ENCODE measurements at regions not wholly inside any gene's neighbourhood (a gene's known extent, or its start where the extent isn't known, plus 50 kb on each side); places are given as distances from the start of the nearest gene placed in this dataset.

GRCh38 chr5:165607026-165607425 is 2101.6 kb downstream of the MAT2B start:
- Histone ChIP-seq H3K4me1 (ENCODE audit: control insufficient read depth, insufficient read depth, low read length) (no peaks in the 10 kb centered on the region), H4K20me1 (ENCODE audit: control insufficient read depth, insufficient read depth) (no peaks in the 10 kb centered on the region), H3K36me3 (ENCODE audit: control insufficient read depth in 2 of 2, insufficient read depth in 2 of 2, low read length in 1 of 2) (no peaks in the 10 kb centered on the region), H3K9ac (ENCODE audit: control insufficient read depth, insufficient read depth, low read length) (no peak overlapping the region), H2AFZ (ENCODE audit: control insufficient read depth, low read depth, low read length) (no peak overlapping the region), H3K9me3 (replicated peaks; ENCODE audit: control insufficient read depth, insufficient read depth, low read length) (no peaks in the 10 kb centered on the region), H3K4me3 (no peak overlapping the region), H3K27me3 (replicated peaks in 1 of 2; ENCODE audit: control insufficient read depth in 2 of 2, insufficient read depth in 2 of 2, low read length in 1 of 2) (no peaks in the 10 kb centered on the region), H3K27ac (ENCODE audit: control insufficient read depth, insufficient read depth) (no peak overlapping the region), H3K4me2 (ENCODE audit: control insufficient read depth, insufficient read depth) (no peak overlapping the region), H3K79me2 (ENCODE audit: control insufficient read depth, insufficient read depth, low read length) (no peaks in the 10 kb centered on the region)
- POLR2A ChIA-PET: no interaction called here
- in situ Hi-C loops (cut with MboI) (no loop called here), intact Hi-C loops (cut with micrococcal nuclease; ENCODE audit: unreplicated experiment) (no loop called here)
- CTCF ChIA-PET: no interaction called here
- SMC1A ChIA-PET (ENCODE audit: uncharacterized antibody, unreplicated experiment): no interaction called here
- BruUV-seq (replicated peaks): no TSS peak
- WGBS (ENCODE audit: insufficient coverage, insufficient replicate concordance, low lambda C conversion rate, missing lambda C conversion rate): 54% methylated on average over 11 of the region's 12 CpGs
- FAIRE-seq (no peak), DNase-seq (ENCODE audit: low read depth, low spot score) (no peak), ATAC-seq (no peak)
- RAD21 ChIA-PET (ENCODE audit: unreplicated experiment): no interaction called here
- TF ChIP-seq ZNF207 (IDR thresholded peaks at IDR 0.05; ENCODE audit: borderline replicate concordance): no peak
- no peak for TF ChIP-seq MEF2B (IDR thresholded peaks at IDR 0.05; ENCODE audit: partially characterized antibody, poor library complexity, severe bottlenecking)
- no peak for TF ChIP-seq NFYA (IDR thresholded peaks at IDR 0.05; ENCODE audit: borderline replicate concordance, low read depth, low read length)
- TF ChIP-seq BRCA1 (IDR thresholded peaks at IDR 0.05; ENCODE audit: low read depth, low read length): no peak
- no peak for TF ChIP-seq EGR1 (IDR thresholded peaks at IDR 0.05; ENCODE audit: borderline replicate concordance in 1 of 2, low read depth in 2 of 2, low read length in 2 of 2)
- no peak for TF ChIP-seq FOXK2 (IDR thresholded peaks at IDR 0.05)
- no peak for TF ChIP-seq NRF1 (conservative IDR thresholded peaks at IDR 0.05; ENCODE audit: low read depth, low read length)
- no peak for TF ChIP-seq CBX5 (IDR thresholded peaks at IDR 0.05; ENCODE audit: low read depth)
- TF ChIP-seq POLR2A (IDR thresholded peaks at IDR 0.05; ENCODE audit: low read depth, low read length): no peak
- no peak for TF ChIP-seq STAT3 (IDR thresholded peaks at IDR 0.05; ENCODE audit: low read depth, low read length)
- no peak for TF ChIP-seq CEBPZ (IDR thresholded peaks at IDR 0.05; ENCODE audit: low read depth, low read length)
- TF ChIP-seq PRDM15 (CRISPR knock-in tag; IDR thresholded peaks at IDR 0.05): no peak
- TF ChIP-seq SIN3A (IDR thresholded peaks at IDR 0.05; ENCODE audit: low read depth, low read length): no peak

All from GM12878 (cell line).